ENCODE measurements at regions not wholly inside any gene's neighbourhood (a gene's known extent, or its start where the extent isn't known, plus 50 kb on each side); places are given as distances from the start of the nearest gene placed in this dataset.

GRCh38 chr4:123017636-123018395, 95.4 kb upstream of the NUDT6 start:
- H3K27ac Mint-ChIP-seq: no peak overlapping the region
- Histone ChIP-seq H3K27me3 (ENCODE audit: control insufficient read depth in 1 of 2, insufficient read depth in 2 of 2, low read length in 2 of 2) (no peaks in the 10 kb centered on the region), H3K4me1 (ENCODE audit: insufficient read depth, low read length) (no peaks in the 10 kb centered on the region), H3K4me3 (ENCODE audit: low read length) (no peak overlapping the region), H3K9me3 (ENCODE audit: control insufficient read depth in 1 of 2, insufficient read depth in 1 of 2, low read length in 2 of 2) (peaks cover 0 to 4% of the 10 kb centered on the region in 2 experiments), H3K36me3 (ENCODE audit: insufficient read depth, low read length) (peaks cover 4% of the 10 kb centered on the region), H3K27ac (ENCODE audit: low read depth in 1 of 2, low read length in 2 of 2) (no peak overlapping the region)
- intact Hi-C loops (cut with DNase I, micrococcal nuclease): no loop called here
- ATAC-seq (ENCODE audit: poor library complexity): no peak
- H3K9me3 Mint-ChIP-seq: no peaks in the 10 kb centered on the region
- no peaks in the 10 kb centered on the region for H3K4me1 Mint-ChIP-seq (ENCODE audit: low read depth)
- no peaks in the 10 kb centered on the region for H3K27me3 Mint-ChIP-seq
- DNase-seq: no peak
- no peak for TF ChIP-seq CTCF (IDR thresholded peaks at IDR 0.05)
- no peak overlapping the region for H3K4me3 Mint-ChIP-seq
- H3K36me3 Mint-ChIP-seq (ENCODE audit: low read depth): peaks cover 46% of the 10 kb centered on the region
- CTCF ChIA-PET: interaction anchor here (0.6 kb wide), 2 partner anchors 16 to 56 kb away, joined by 3 to 5 read pairs; no protein-coding TSS in a partner anchor
- POLR2A ChIA-PET: no interaction called here

GRCh38 chr4:123018396-123018775, 96.0 kb upstream of the NUDT6 start:
- no peak overlapping the region for H3K27ac Mint-ChIP-seq
- no peaks in the 10 kb centered on the region for H3K27me3 Mint-ChIP-seq
- intact Hi-C loops (cut with DNase I, micrococcal nuclease): no loop called here
- H3K9me3 Mint-ChIP-seq: no peaks in the 10 kb centered on the region
- peaks cover 43% of the 10 kb centered on the region for H3K36me3 Mint-ChIP-seq (ENCODE audit: low read depth)
- DNase-seq: no peak
- no peak for TF ChIP-seq CTCF (IDR thresholded peaks at IDR 0.05)
- Histone ChIP-seq H3K4me3 (ENCODE audit: low read length) (no peak overlapping the region), H3K36me3 (ENCODE audit: insufficient read depth, low read length) (peaks cover 4% of the 10 kb centered on the region), H3K27ac (ENCODE audit: low read depth in 1 of 2, low read length in 2 of 2) (no peak overlapping the region), H3K4me1 (ENCODE audit: insufficient read depth, low read length) (no peaks in the 10 kb centered on the region), H3K27me3 (ENCODE audit: control insufficient read depth in 1 of 2, insufficient read depth in 2 of 2, low read length in 2 of 2) (no peaks in the 10 kb centered on the region), H3K9me3 (ENCODE audit: control insufficient read depth in 1 of 2, insufficient read depth in 1 of 2, low read length in 2 of 2) (peaks cover 0 to 4% of the 10 kb centered on the region in 2 experiments)
- ChIA-PET CTCF (no interaction called here), POLR2A (no interaction called here)
- no peak for ATAC-seq (ENCODE audit: poor library complexity)
- no peak overlapping the region for H3K4me3 Mint-ChIP-seq
- H3K4me1 Mint-ChIP-seq (ENCODE audit: low read depth): no peaks in the 10 kb centered on the region

- ATAC-seq (ENCODE audit: poor library complexity): no peak
- no peak overlapping the region for H3K4me3 Mint-ChIP-seq
- H3K27me3 ChIP-seq (ENCODE audit: control insufficient read depth in 1 of 2, insufficient read depth in 2 of 2, low read length in 2 of 2): no peaks in the 10 kb centered on the region
These were observed 97.9 kb upstream of the NUDT6 start for GRCh38 chr4:123020285-123020684.

More at GRCh38 chr4:123020285-123020684, 97.9 kb upstream of the NUDT6 start:
- intact Hi-C loops (cut with DNase I, micrococcal nuclease): no loop called here
- H3K4me3 ChIP-seq (ENCODE audit: low read length): no peak overlapping the region
- peaks cover 0 to 4% of the 10 kb centered on the region in 2 experiments for H3K9me3 ChIP-seq (ENCODE audit: control insufficient read depth in 1 of 2, insufficient read depth in 1 of 2, low read length in 2 of 2)
- no peak for DNase-seq
- no peaks in the 10 kb centered on the region for H3K4me1 ChIP-seq (ENCODE audit: insufficient read depth, low read length)
- TF ChIP-seq CTCF (IDR thresholded peaks at IDR 0.05): no peak
- Mint-ChIP-seq H3K9me3 (no peaks in the 10 kb centered on the region), H3K36me3 (ENCODE audit: low read depth) (peaks cover 46% of the 10 kb centered on the region), H3K4me1 (ENCODE audit: low read depth) (no peaks in the 10 kb centered on the region), H3K27me3 (no peaks in the 10 kb centered on the region), H3K27ac (no peak overlapping the region)
- POLR2A ChIA-PET: no interaction called here
- CTCF ChIA-PET: no interaction called here
- no peak overlapping the region for H3K27ac ChIP-seq (ENCODE audit: low read depth in 1 of 2, low read length in 2 of 2)
- peaks cover 4% of the 10 kb centered on the region for H3K36me3 ChIP-seq (ENCODE audit: insufficient read depth, low read length)
